Skeletal muscle tissue (tissue), 3 donors: ENCODE measurements at regions not wholly inside any gene's neighbourhood (a gene's known extent, or its start where the extent isn't known, plus 50 kb on each side); places are given as distances from the start of the nearest gene placed in this dataset.

Experiments
- H3K27ac ChIP-seq: one replicate; pipeline ENCODE4 v1.7.0; 2013; ENCODE audit warnings: mild to moderate bottlenecking, low read depth, low read length, inconsistent platforms
- H3K27me3 ChIP-seq, 3 donors: one replicate each; pipeline ENCODE4 v1.7.0; 2013; ENCODE audit warnings: low read length in 3 of 3; ENCODE audit not compliant: control insufficient read depth in 3 of 3, insufficient read depth in 3 of 3
- H3K36me3 ChIP-seq, 3 donors: one replicate each; pipeline ENCODE4 v1.7.0; 2013; ENCODE audit warnings: low read length in 3 of 3; ENCODE audit not compliant: control insufficient read depth in 3 of 3, insufficient read depth in 3 of 3
- H3K4me1 ChIP-seq, 3 donors: one replicate each; pipeline ENCODE4 v1.7.0; 2013; ENCODE audit warnings: low read length in 3 of 3, mild to moderate bottlenecking in 3 of 3; ENCODE audit not compliant: control insufficient read depth in 3 of 3, insufficient read depth in 3 of 3
- H3K4me3 ChIP-seq, 3 donors: one replicate each; pipeline ENCODE4 v1.7.0; 2013; ENCODE audit warnings: low read length in 3 of 3
- H3K9ac ChIP-seq, 3 donors: one replicate each; pipeline ENCODE4 v1.7.0; 2013; ENCODE audit warnings: low read length in 3 of 3, mild to moderate bottlenecking in 3 of 3, moderate library complexity in 2 of 3, low read depth in 1 of 3
- H3K9me3 ChIP-seq, 3 donors: one replicate each; pipeline ENCODE4 v1.7.0; 2013; ENCODE audit warnings: low read length in 3 of 3; ENCODE audit not compliant: control insufficient read depth in 3 of 3
- donor health status: Osteomylitis.

DNA sequence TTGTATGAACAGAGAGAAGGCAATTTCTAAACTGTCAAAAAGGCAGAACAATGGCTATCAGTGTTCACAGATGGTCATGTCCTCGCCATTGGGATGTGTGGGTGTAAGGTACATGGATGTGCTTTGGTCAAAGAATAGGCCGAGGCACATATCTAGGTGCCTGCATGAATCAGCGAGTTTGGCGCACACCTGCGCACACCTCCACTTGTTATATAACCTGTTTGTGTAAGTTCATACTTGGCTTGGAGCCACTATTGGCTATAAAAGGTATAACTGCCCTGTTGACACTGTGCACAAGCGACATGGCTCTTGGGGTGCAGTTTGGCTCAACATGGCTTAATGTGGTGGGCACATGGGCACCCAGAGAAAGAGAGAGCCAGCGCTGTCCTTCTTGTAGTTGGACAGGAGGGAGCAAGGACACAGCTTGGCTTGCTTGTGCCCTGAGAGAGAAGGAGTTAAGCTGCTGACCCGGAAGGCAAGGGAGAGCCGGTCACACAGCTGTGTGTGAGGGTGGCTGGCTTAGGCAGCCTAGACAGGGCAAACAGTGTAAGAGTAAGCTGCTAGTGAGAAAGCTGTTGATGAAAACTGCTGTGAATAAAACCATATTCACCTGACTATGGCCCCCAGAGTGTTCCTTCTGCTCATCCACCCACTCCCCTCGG, 499.1 kb downstream of the KCNJ2 start:
- Histone ChIP-seq H3K9ac (no peak overlapping the region), H3K36me3 (no peaks in the 10 kb centered on the region), H3K27me3 (no peaks in the 10 kb centered on the region), H3K4me3 (no peak overlapping the region), H3K4me1 (no peaks in the 10 kb centered on the region), H3K27ac (no peak overlapping the region), H3K9me3 (no peaks in the 10 kb centered on the region)

DNA sequence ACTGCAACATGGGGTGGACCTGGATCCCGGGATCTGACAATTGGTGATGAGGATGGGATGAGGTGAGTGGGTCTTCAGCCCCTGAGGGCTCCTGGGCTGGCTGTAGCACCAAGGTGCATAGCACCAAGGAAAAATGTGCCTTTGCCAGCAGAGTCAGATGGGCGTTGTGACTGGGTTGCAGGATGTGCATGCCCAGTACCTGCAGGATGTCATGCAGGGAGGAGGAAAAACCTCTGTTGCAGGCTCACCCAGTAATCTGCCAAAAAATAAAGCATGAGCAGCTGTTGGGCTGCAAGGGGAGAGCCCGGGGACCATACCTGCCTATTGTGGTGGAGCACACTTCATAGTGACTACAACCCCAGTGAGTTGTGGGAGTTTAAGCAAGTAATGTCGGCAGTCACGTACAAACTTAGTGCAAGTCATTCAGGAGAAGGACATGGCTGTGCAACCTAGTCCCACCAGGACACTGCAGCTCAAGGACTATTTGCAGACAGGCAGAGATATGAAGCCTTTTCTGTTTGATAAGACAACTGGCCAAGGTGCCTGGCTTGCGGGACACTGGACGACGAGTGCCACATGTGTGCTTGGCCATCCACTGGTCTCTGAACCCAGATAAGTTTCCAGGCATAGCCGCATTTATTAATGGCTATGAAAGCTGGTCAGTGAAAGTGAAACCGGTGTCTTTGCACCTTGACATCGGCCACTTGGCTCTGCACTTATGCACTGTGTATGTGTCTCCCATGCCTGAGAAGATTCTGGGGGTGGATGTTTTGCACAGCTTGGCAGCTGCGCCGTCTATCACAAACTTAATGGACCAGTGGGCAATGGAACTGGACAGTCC, 499.8 kb downstream of the KCNJ2 start:
- no peak overlapping the region for H3K9ac ChIP-seq

DNA sequence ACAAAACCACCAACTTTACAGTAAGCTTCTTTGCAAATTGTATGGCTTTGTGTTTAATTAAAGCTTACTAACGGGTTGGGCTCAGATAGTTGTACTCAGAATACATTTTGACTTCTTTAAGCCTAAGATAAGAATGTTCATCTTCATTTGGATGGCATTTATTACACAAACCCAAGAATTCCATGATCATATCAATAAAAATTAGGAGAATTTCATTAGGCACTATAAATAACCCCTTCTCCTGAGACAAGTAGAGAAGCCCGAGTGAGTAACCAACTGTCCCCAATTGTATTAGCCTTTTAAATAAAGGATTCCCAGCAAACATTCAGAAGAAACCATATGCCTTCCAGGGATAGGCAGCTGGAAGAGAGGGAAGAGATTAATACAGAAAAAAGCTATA, 504.7 kb downstream of the KCNJ2 start:
- Histone ChIP-seq H3K27ac (no peak overlapping the region), H3K4me3 (no peak overlapping the region), H3K27me3 (no peaks in the 10 kb centered on the region)

More for the DNA sequence above, 499.8 kb downstream of the KCNJ2 start:
- Histone ChIP-seq H3K27me3 (no peaks in the 10 kb centered on the region), H3K4me3 (no peak overlapping the region), H3K36me3 (no peaks in the 10 kb centered on the region), H3K9me3 (no peaks in the 10 kb centered on the region), H3K4me1 (no peaks in the 10 kb centered on the region), H3K27ac (no peak overlapping the region)

DNA sequence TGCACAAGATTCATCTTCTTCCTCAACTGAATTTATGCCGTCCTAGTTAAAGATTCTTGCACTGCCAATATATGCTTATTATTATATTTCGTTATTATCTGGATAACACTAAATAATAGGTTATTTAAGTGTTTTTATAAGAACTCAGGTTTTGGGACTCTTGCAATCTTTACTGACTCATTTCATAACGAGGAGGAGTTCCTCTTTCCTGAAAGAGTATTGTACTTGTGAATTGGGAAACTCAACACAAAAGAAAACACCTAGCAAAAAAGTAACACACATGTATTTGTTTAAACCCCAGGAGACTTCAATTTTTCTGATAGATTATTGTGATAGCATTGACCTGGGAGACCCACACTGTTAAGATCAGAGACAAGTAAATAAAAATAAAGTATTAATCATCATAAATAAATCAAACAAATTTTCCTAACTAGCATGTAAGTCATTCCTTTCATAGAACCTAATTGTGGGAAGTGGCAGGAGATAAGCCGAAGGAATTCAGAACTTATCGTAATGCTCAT, 505.8 kb downstream of the KCNJ2 start:
- no peak overlapping the region for H3K4me3 ChIP-seq
- no peaks in the 10 kb centered on the region for H3K27me3 ChIP-seq
- no peak overlapping the region for H3K9ac ChIP-seq
- H3K4me1 ChIP-seq, result no peaks in the 10 kb centered on the region
- H3K9me3 ChIP-seq, result no peaks in the 10 kb centered on the region
- no peaks in the 10 kb centered on the region for H3K36me3 ChIP-seq
- no peak overlapping the region for H3K27ac ChIP-seq

More for the DNA sequence above, 504.7 kb downstream of the KCNJ2 start:
- no peaks in the 10 kb centered on the region for H3K4me1 ChIP-seq
- no peak overlapping the region for H3K9ac ChIP-seq
- no peaks in the 10 kb centered on the region for H3K9me3 ChIP-seq
- no peaks in the 10 kb centered on the region for H3K36me3 ChIP-seq

DNA sequence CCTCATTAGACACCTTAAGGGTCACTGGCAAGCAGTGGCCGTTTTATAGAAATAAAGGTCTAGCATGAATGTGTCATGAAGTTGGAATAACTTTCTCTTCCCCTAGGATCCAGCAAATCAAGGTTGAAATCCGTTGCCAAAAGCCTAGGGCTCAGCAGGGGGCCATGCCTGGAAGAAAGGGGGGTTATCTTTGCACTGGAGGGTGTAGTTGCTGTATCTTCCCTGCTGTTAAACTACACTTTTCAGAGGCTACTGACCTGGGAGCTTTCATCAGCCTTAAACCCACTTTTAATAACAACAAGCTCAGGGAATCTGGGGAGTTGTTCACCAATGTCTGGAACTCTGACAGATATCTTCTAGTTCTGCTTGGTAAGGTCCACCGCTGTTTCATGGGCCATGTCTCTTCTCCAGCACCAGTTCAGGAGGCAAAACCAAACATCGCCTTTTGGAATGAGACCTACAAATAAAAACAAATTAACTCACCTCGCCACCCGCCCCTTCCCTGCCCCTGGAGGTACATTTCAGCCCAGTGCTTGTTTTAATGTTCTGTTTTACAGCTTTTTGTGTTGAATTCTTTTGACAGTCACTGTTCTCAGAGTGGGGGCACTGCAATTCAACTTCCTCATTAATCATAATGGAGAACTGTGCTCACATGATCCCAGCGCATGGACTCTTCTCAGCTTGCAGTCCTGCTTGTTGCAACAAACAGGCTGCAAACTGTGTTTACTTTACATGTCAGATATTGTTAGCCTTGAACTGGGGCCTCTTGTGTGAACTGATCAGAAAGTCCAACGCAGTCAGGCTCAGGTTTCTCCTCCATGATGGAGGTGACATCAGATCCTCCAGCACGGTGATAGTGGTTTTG, 508.7 kb downstream of the KCNJ2 start:
- Histone ChIP-seq H3K27me3 (no peaks in the 10 kb centered on the region), H3K9ac (no peak overlapping the region), H3K9me3 (no peaks in the 10 kb centered on the region), H3K27ac (no peak overlapping the region), H3K36me3 (no peaks in the 10 kb centered on the region), H3K4me3 (no peak overlapping the region), H3K4me1 (no peaks in the 10 kb centered on the region)

DNA sequence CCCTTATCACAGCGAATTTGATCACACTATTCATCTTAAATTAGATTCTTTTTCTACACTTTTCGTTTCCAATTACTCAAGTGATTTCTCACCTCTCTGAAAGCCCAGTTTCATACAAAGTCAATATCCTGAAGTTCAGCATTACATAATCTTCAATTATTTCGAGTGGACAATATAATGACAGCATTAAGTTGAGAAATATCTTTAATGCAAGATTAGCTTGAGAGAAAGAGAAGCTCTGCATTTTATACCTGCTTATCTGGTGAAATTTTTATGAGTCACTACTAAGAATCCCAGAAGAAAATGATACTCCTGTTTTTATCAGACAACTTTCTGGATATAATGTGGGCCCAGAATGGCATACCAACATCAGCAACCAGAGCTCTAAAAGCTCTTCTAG, 509.6 kb downstream of the KCNJ2 start:
- no peak overlapping the region for H3K4me3 ChIP-seq
- no peak overlapping the region for H3K9ac ChIP-seq
- H3K36me3 ChIP-seq, result no peaks in the 10 kb centered on the region
- no peaks in the 10 kb centered on the region for H3K4me1 ChIP-seq
- H3K27ac ChIP-seq, result no peak overlapping the region
- H3K27me3 ChIP-seq, result no peaks in the 10 kb centered on the region
- H3K9me3 ChIP-seq, result no peaks in the 10 kb centered on the region

DNA sequence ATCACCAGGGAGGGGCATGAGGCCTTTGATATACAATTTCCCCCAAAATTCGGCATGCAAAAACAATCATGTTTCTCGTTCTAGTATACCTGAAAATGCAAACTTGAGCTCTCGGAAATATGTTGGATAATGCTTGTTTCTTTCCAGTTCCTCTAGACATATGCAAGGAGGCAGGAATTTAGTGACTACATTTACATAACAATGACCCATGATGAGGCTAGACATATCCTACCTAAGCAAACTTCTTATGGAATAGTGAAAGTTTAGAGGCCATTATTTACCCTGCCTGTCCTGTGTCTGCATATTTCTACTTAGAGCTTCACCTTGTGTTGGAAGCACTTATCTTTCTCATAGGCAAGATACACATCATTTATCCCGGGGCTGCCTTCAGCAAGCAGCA, 514.6 kb downstream of the KCNJ2 start:
- no peak overlapping the region for H3K27ac ChIP-seq
- H3K27me3 ChIP-seq, result no peaks in the 10 kb centered on the region
- no peaks in the 10 kb centered on the region for H3K36me3 ChIP-seq
- no peaks in the 10 kb centered on the region for H3K9me3 ChIP-seq
- H3K4me3 ChIP-seq, result no peak overlapping the region
- H3K4me1 ChIP-seq, result no peaks in the 10 kb centered on the region
- H3K9ac ChIP-seq, result no peak overlapping the region

DNA sequence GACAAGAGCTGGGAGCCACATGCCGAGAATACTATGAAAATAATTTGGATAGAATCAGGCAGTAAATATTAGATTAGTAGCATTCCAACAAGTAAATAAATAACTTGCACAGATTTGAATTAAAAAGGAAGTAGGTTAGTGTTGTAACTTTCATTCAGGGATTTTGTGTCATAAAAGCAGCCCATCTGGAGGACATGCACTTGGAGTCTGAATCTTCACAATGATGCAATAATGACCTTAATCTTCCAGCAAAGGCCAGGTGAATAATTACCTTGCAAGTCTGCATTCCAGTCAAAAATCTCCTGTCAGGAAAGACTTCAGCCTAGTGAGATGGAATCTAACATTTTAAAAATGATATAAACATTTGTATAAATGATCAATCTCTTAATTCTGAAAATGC, 518.1 kb downstream of the KCNJ2 start:
- no peaks in the 10 kb centered on the region for H3K4me1 ChIP-seq
- no peak overlapping the region for H3K27ac ChIP-seq
- no peak overlapping the region for H3K9ac ChIP-seq
- no peaks in the 10 kb centered on the region for H3K36me3 ChIP-seq
- no peak overlapping the region for H3K4me3 ChIP-seq
- no peaks in the 10 kb centered on the region for H3K27me3 ChIP-seq
- H3K9me3 ChIP-seq, result no peaks in the 10 kb centered on the region

DNA sequence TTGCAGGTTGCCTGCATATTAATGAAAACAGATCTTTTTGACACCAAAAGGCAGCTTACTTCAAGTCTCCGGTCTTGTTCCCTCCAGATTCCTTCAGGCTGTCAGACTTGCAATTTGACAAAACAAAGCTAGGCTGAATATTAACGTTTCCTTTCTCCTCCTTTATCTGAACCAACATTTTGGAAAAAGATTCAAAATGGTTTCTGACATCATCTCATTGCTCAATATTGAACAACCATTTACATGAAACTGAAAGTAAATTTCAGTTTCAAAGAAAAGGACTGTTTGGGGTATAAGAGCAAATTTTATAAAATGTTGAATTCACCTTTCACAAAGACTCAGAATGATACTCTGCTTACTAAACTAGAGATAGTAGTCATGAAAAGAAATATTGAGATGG, 521.8 kb downstream of the KCNJ2 start:
- H3K9ac ChIP-seq, result no peak overlapping the region
- no peaks in the 10 kb centered on the region for H3K36me3 ChIP-seq
- H3K27me3 ChIP-seq, result no peaks in the 10 kb centered on the region
- no peaks in the 10 kb centered on the region for H3K4me1 ChIP-seq
- H3K4me3 ChIP-seq, result no peak overlapping the region
- H3K9me3 ChIP-seq, result no peaks in the 10 kb centered on the region
- H3K27ac ChIP-seq, result no peak overlapping the region
